Osteoblast (primary cell): ENCODE measurements at regions not wholly inside any gene's neighbourhood (a gene's known extent, or its start where the extent isn't known, plus 50 kb on each side); places are given as distances from the start of the nearest gene placed in this dataset.
"Not testable (repeated sequence)": the region's sequence is repeated elsewhere in the genome, so short reads cannot be mapped to it uniquely, and the experiment has no call there.

ENCODE experiments used
- DNase-seq: peaks from one replicate; pipeline ENCODE4 v3.0.0; 2011; ENCODE audit warnings: low spot score, mixed read lengths; ENCODE audit not compliant: insufficient read length; ENCODE audit errors: missing footprints
- H2AFZ ChIP-seq: 2 replicates; pipeline ENCODE4 v1.6.0; 2011; ENCODE audit warnings: mild to moderate bottlenecking, low read length
- H3K27ac ChIP-seq: 2 replicates; pipeline ENCODE4 v1.5.1; 2011; ENCODE audit warnings: mild to moderate bottlenecking, low read depth, low read length, moderate library complexity
- H3K27me3 ChIP-seq: 2 replicates; pipeline ENCODE4 v1.6.0; 2012; ENCODE audit warnings: mild to moderate bottlenecking, control low read depth, inconsistent platforms, low read length, moderate library complexity; ENCODE audit not compliant: insufficient read depth
- H3K36me3 ChIP-seq: 2 replicates; pipeline ENCODE4 v1.5.1; 2011; ENCODE audit warnings: mild to moderate bottlenecking, low read length, control low read depth, moderate library complexity; ENCODE audit not compliant: insufficient read depth
- H3K4me1 ChIP-seq: 2 replicates; pipeline ENCODE4 v1.5.1; 2011; ENCODE audit warnings: mild to moderate bottlenecking, low read length, control low read depth, moderate library complexity; ENCODE audit not compliant: insufficient read depth
- H3K4me2 ChIP-seq: 2 replicates; pipeline ENCODE4 v1.6.0; 2011; ENCODE audit warnings: mild to moderate bottlenecking, low read length; ENCODE audit not compliant: insufficient read depth
- H3K4me3 ChIP-seq: fragments of 200-600 bp; sonication (generic); 3 replicates; pipeline ENCODE4 v1.5.1; 2012; ENCODE audit warnings: mild to moderate bottlenecking, low read length, inconsistent platforms; ENCODE audit not compliant: insufficient read depth
- H3K79me2 ChIP-seq: 2 replicates; pipeline ENCODE4 v1.6.0; 2012; ENCODE audit warnings: mild to moderate bottlenecking, low read length, control low read depth, inconsistent platforms; ENCODE audit not compliant: insufficient read depth
- H3K9me3 ChIP-seq: 2 replicates; pipeline ENCODE4 v1.5.1; 2011; ENCODE audit warnings: low read depth, low read length, control low read depth
- H4K20me1 ChIP-seq: 2 replicates; pipeline ENCODE4 v1.6.0; 2012; ENCODE audit warnings: mild to moderate bottlenecking, low read length, control low read depth; ENCODE audit not compliant: insufficient read depth
- CTCF ChIP-seq: IDR thresholded peaks from 2 replicates; pipeline ENCODE4 v1.5.1; 2011; ENCODE audit warnings: mild to moderate bottlenecking, low read depth, low read length, moderate library complexity; ENCODE audit errors: extremely low read depth

DNA sequence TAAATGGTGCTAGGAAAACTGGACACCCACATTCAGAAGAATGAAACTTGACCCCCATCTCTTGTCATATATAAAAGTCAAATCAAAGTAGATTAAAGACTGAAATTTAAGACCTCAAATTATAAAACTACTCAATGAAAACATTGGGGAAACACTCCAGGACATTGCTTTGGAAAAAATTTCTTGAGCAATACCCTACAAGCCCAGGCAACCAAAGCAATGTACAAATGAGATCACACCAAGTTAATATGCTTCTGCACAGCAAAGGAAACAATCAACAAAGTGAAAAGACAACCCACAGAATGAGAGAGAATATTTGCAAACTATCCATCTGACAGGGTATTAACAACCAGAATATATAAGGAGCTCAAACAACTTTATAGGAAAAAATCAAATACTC is 407.9 kb upstream of the BTBD3 start:
- no peak overlapping the region for H3K27ac ChIP-seq
- no peaks in the 10 kb centered on the region for H3K4me1 ChIP-seq
- H3K4me2 ChIP-seq: no peak overlapping the region
- no peak overlapping the region for H3K4me3 ChIP-seq
- TF ChIP-seq CTCF: no peak
- no peaks in the 10 kb centered on the region for H3K9me3 ChIP-seq
- no peaks in the 10 kb centered on the region for H3K79me2 ChIP-seq
- H4K20me1 ChIP-seq: no peaks in the 10 kb centered on the region
- H2AFZ ChIP-seq: no peak overlapping the region
- no peak for DNase-seq
- H3K27me3 ChIP-seq: no peaks in the 10 kb centered on the region
- no peaks in the 10 kb centered on the region for H3K36me3 ChIP-seq

DNA sequence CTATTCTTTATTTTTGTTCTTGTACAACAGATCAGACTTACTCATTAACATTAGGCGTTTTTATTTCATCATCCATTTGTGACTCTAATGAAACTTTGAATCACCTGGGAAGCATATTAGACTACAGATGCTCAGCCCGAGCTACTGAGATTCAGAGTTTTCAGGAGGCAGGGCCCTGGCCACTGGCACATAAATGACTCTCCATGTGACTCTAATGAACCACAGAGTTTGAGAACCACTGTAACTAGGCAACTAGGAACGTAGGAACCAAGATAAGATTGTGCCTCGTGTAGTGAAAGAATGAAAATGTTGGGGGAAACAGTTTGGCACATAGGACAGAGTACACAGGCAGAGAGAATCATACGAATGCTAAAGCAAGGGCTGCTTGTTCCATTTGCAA is 405.9 kb upstream of the BTBD3 start:
- Histone ChIP-seq H3K9me3 (no peaks in the 10 kb centered on the region), H4K20me1 (no peaks in the 10 kb centered on the region), H3K4me1 (no peaks in the 10 kb centered on the region), H3K4me2 (no peak overlapping the region), H3K36me3 (no peaks in the 10 kb centered on the region), H3K27me3 (no peaks in the 10 kb centered on the region), H2AFZ (no peak overlapping the region), H3K27ac (no peak overlapping the region), H3K79me2 (no peaks in the 10 kb centered on the region), H3K4me3 (no peak overlapping the region)
- DNase-seq: no peak
- no peak for TF ChIP-seq CTCF

- DNase-seq, H3K4me1 ChIP-seq, H3K36me3 ChIP-seq, H3K4me2 ChIP-seq, H3K27me3 ChIP-seq, H3K9me3 ChIP-seq, H3K27ac ChIP-seq, H4K20me1 ChIP-seq, H3K79me2 ChIP-seq, H2AFZ ChIP-seq, H3K4me3 ChIP-seq: not testable (repeated sequence)
Observed at GRCh38 chr20:11513241-11513745, 404.4 kb upstream of the BTBD3 start.

GRCh38 chr20:11516448-11516847 is 401.2 kb upstream of the BTBD3 start:
- H3K9me3 ChIP-seq: no peaks in the 10 kb centered on the region
- H3K27me3 ChIP-seq: no peaks in the 10 kb centered on the region
- no peaks in the 10 kb centered on the region for H3K36me3 ChIP-seq
- H3K4me1 ChIP-seq: no peaks in the 10 kb centered on the region
- H4K20me1 ChIP-seq: no peaks in the 10 kb centered on the region
- DNase-seq: no peak
- no peak overlapping the region for H3K27ac ChIP-seq
- no peak overlapping the region for H3K4me2 ChIP-seq
- no peak for TF ChIP-seq CTCF
- no peak overlapping the region for H2AFZ ChIP-seq
- H3K79me2 ChIP-seq: no peaks in the 10 kb centered on the region
- H3K4me3 ChIP-seq: no peak overlapping the region
